ENCODE measurements at regions not wholly inside any gene's neighbourhood (a gene's known extent, or its start where the extent isn't known, plus 50 kb on each side); places are given as distances from the start of the nearest gene placed in this dataset.

GRCh38 chr2:167785606-167786216 is 461.7 kb downstream of the STK39 start:
- Histone ChIP-seq H3K9me3 (ENCODE audit: control insufficient read depth in 4 of 4, low read length in 3 of 4) (no peaks in the 10 kb centered on the region), H3K27me3 (ENCODE audit: control insufficient read depth in 4 of 4, insufficient read depth in 4 of 4, low read length in 3 of 4) (peaks cover 0 to 2% (median 0%) of the 10 kb centered on the region in 4 donors), H3K9ac (ENCODE audit: low read depth in 1 of 2, low read length in 2 of 2) (no peak overlapping the region), H3K4me1 (ENCODE audit: control insufficient read depth in 4 of 4, insufficient read depth in 4 of 4, low read length in 3 of 4) (peaks cover 2 to 16% (median 10%) of the 10 kb centered on the region in 4 donors), H3K27ac (ENCODE audit: low read depth in 1 of 2, low read length in 2 of 2) (no peak overlapping the region), H3K36me3 (ENCODE audit: control insufficient read depth in 4 of 4, insufficient read depth in 3 of 4, low read depth in 1 of 4, low read length in 3 of 4) (no peaks in the 10 kb centered on the region), H3K4me3 (ENCODE audit: low read depth in 1 of 3, low read length in 3 of 3) (no peak overlapping the region)
- no peak for DNase-seq (ENCODE audit: low spot score)
- 93% methylated on average over 6 of the region's 6 CpGs for WGBS
- TF ChIP-seq RXRA (IDR thresholded peaks at IDR 0.05) (no peak), NR2F2 (IDR thresholded peaks at IDR 0.05) (no peak), ZBTB33 (IDR thresholded peaks at IDR 0.05) (no peak), FOXA2 (IDR thresholded peaks at IDR 0.05) (no peak), MAX (IDR thresholded peaks at IDR 0.05) (no peak), HNF4G (IDR thresholded peaks at IDR 0.05) (no peak)

GRCh38 chr2:167784084-167784425 is 463.3 kb downstream of the STK39 start:
- Histone ChIP-seq H3K4me1 (ENCODE audit: control insufficient read depth in 4 of 4, insufficient read depth in 4 of 4, low read length in 3 of 4) (peaks cover 2 to 16% (median 10%) of the 10 kb centered on the region in 4 donors), H3K4me3 (ENCODE audit: low read depth in 1 of 3, low read length in 3 of 3) (no peak overlapping the region), H3K9me3 (ENCODE audit: control insufficient read depth in 4 of 4, low read length in 3 of 4) (no peaks in the 10 kb centered on the region), H3K27me3 (ENCODE audit: control insufficient read depth in 4 of 4, insufficient read depth in 4 of 4, low read length in 3 of 4) (peaks cover 0 to 2% (median 0%) of the 10 kb centered on the region in 4 donors), H3K27ac (ENCODE audit: low read depth in 1 of 2, low read length in 2 of 2) (no peak overlapping the region), H3K9ac (ENCODE audit: low read depth in 1 of 2, low read length in 2 of 2) (no peak overlapping the region), H3K36me3 (ENCODE audit: control insufficient read depth in 4 of 4, insufficient read depth in 3 of 4, low read depth in 1 of 4, low read length in 3 of 4) (no peaks in the 10 kb centered on the region)
- DNase-seq (ENCODE audit: low spot score), result no peak
- no peak for TF ChIP-seq REST (IDR thresholded peaks at IDR 0.05)
- TF ChIP-seq NR2F2 (IDR thresholded peaks at IDR 0.05), result no peak
- TF ChIP-seq FOXA1 (IDR thresholded peaks at IDR 0.05), result no peak
- TF ChIP-seq MAX (IDR thresholded peaks at IDR 0.05), result no peak
- TF ChIP-seq CTCF (IDR thresholded peaks at IDR 0.05; ENCODE audit: low read depth, low read length, missing input control), result no peak
- no peak for TF ChIP-seq FOXA2 (IDR thresholded peaks at IDR 0.05)
- no peak for TF ChIP-seq ATF3 (IDR thresholded peaks at IDR 0.05)
- no peak for TF ChIP-seq EGR1 (IDR thresholded peaks at IDR 0.05; ENCODE audit: low read depth in 2 of 2)
- no peak for TF ChIP-seq RXRA (IDR thresholded peaks at IDR 0.05)
- TF ChIP-seq YY1 (IDR thresholded peaks at IDR 0.05), result no peak
- TF ChIP-seq GABPA (IDR thresholded peaks at IDR 0.05 in 1 of 2, conservative IDR thresholded peaks at IDR 0.05 in 1 of 2), result no peak
- no peak for TF ChIP-seq ZBTB33 (IDR thresholded peaks at IDR 0.05)
- 83% methylated on average over 3 of the region's 3 CpGs for WGBS
